GM18868 (cell line): ENCODE measurements at regions not wholly inside any gene's neighbourhood (a gene's known extent, or its start where the extent isn't known, plus 50 kb on each side); places are given as distances from the start of the nearest gene placed in this dataset.
"Not testable (repeated sequence)": the region's sequence is repeated elsewhere in the genome, so short reads cannot be mapped to it uniquely, and the experiment has no call there.

ENCODE experiments used
- ATAC-seq: cut with Tn5 transposase; IDR thresholded peaks from one replicate; pipeline ENCODE4 v1.9.1; 2021; ENCODE audit warnings: mild to moderate bottlenecking, moderate library complexity; ENCODE audit not compliant: unreplicated experiment

DNA sequence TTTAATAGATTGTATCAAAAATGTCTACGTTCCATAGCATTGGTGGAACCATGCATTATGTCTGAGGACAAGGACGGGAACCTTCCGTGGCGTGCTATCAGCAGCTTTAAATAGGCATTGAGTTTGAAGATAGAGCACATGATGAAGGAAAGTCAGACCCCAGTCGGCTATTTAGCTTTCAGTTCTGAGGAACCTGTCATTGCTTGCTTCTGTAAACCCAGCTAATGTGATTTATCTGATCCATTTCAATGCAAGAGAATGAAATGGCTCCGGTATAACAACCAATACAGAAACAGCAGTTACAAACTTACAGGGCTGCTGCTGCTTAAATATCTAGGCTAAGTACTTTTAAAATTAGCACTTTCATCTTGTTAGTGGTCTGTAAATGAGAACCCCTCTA lies 503.3 kb downstream of the RNF144A start:
- ATAC-seq: no peak

DNA sequence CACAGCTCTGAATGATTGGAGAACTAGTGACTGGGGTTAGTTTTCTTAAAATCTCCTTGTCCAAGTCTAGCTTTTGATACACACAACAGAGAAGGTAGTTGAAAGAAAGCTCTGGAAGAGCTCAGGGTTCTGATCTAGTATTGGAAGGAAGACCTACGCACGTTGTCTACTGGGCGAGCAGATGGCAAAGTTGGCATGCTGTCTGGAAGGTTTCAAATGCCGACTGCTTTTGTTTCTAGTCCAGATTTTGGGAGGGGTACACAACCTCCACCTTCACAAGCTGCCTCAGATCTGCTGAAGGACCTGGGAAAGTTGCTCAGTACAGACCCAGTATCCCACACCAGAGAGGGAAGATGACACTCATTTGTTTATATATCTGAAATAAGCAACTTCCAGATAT lies 507.3 kb downstream of the RNF144A start:
- ATAC-seq: no peak

DNA sequence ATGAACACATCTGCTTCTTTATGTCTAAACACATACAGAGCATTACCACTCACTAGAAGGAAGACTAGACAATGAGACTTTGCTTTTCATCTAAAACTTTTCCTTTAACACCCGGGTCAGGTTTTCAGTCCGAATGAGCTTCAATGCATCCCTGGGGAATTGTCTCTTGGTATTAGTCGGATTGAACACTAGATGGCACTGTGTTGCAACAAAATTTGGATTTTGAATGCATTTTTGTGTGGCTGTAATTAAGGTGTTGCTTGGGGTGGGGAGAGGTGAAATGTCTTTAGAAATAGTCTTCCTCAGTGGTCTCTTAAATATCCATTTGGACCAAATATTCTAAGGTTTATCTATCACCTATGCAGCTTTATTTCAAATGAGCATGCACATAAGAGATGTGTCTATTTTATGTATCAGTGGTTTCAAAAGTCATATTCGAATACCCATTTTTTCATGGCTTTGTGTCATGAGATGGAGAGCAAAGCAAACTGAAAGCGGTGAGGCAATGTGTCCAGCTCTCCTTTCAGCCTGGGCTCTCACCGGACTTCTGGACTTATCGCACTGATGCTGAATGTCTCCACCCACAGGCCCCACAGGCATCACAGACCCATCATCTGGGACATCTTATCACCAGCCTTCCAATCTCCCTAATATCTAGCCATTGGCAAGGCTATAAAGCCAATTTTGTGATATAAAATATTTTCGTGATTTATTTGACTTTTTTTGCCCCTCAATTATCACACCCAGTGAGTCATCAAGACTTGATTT lies 510.3 kb downstream of the RNF144A start:
- ATAC-seq: peak; percentile 51

DNA sequence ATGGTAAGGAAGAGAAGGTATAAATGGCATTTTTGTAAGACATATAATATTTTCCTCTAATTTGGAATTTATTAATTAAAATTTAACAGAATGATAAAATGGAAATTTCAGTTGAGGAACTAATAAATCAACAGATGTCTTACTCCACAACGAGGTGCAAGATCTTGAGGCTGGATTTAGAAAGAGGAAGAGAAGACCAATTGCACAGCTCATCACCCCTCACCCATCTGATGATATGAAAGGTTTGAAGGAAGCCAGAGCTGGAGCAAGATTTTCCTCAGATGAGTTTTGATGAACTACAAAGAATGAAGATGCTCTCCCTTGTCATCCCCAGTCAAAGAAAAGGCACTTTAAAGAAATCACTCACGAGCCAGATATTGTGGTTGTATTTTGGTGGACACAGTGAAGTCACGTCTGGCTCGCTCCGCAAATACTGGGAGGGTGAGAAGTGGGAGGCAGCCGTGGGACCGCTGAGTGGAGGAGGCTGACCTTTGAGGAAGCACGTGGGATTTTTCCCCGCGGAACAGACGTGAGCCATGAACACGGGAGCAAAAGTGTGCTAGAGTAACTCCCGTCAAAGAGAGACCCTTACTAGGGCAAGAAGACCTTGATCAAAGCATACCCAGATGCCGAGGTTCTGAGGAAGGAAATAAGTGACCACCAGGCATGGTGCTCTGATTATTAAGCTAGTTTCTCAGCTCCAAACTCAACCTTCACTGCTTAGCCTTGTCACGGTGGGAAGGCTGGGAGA lies 511.4 kb downstream of the RNF144A start:
- no peak for ATAC-seq

DNA sequence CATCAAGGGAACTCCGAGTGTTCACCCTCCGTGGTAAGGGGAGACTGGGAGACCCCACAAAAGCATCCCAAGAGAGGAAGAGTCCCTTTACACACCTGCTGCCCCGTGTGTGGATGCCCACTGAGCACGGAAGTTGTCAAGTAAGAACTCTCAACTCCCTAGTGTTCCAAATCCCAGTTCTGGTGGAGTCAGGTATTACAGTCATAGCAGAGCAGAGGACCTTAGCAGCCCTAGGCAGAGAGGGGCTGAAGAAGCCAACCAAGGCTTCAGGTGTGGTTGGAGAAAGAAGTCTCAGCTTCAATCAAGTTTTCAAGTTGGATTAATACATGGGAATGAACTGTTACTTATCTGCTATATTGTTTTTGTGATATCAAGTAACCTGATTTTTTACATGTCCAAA lies 512.5 kb downstream of the RNF144A start:
- ATAC-seq: no peak

DNA sequence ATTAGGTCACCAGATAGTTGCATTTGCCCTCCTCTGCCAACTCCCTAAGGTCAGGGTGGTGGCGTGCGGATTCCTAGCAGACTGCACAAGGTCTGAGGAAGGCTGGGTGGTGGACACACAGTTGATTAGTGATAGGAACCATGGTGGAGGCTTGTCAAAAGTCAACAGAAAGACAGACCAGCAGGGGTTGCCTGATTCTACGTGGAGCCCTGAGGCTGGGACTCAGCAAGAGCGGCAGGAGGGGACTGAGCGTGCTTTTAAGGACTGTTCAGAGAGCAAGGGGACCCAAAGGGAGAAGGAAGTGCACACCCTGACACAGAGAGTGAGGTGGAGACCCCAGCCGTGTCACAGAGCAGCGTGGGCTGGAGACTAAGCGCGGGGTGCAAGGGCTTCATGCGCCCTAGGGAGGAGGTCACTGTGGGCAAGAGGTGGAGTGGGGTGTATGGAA lies 513.2 kb downstream of the RNF144A start:
- ATAC-seq: no peak

DNA sequence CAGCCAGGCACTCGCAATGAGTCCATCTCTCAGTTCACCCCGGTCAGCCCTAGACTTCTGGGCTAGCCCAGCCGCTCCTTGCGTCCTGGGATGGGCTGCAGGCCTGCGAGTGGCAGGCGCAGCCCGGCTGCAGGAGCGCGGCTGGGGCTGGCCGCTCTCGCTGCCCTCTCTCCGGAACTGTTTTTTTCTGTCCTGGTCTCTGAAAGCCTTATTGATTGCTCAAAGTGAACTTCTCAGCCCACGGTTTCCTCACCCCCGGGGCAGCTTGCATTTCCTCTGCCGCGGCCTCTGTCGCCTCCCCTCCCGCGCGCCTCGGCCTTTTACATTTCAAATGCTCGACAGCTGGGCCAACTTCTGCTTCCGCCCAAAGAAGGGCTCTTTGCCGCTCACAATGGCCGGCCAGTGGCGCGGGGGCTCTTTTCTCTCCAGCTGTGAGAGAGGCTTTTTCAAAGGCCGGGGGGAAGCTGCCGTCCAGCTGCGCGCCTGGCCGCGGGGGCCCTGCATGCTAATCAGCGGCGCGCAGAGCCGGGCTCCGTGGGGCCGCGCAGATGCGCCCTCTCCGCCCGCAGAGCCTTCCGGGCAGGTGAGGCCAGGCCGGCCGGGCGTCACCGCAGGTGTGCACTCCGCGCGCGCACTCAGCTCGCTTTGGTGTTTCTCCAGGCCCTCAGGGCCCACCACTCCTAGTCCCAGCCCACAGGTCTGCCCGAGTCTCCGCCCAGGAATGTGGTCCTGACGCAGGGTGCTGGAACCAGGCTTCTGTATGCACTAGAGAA lies 513.8 kb downstream of the RNF144A start:
- no peak for ATAC-seq

DNA sequence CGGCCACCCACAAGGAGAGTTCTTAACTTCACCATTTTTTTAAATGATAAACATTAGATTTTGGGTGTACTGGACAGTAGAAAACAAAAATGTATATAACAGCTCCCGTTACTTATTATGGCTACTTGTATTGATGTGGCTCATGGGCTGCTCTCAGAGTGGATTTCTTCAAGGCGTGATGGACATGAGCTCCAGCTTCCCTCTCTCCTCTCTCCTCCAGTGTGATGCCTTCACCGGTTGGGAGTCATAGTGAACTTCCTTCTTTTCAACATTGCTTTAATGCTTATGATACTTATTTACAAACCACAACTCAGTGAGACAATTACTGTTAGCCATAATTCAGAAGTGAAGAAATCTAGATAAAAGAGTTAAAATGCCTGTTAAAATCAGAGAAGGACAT lies 515.2 kb downstream of the RNF144A start:
- no peak for ATAC-seq

DNA sequence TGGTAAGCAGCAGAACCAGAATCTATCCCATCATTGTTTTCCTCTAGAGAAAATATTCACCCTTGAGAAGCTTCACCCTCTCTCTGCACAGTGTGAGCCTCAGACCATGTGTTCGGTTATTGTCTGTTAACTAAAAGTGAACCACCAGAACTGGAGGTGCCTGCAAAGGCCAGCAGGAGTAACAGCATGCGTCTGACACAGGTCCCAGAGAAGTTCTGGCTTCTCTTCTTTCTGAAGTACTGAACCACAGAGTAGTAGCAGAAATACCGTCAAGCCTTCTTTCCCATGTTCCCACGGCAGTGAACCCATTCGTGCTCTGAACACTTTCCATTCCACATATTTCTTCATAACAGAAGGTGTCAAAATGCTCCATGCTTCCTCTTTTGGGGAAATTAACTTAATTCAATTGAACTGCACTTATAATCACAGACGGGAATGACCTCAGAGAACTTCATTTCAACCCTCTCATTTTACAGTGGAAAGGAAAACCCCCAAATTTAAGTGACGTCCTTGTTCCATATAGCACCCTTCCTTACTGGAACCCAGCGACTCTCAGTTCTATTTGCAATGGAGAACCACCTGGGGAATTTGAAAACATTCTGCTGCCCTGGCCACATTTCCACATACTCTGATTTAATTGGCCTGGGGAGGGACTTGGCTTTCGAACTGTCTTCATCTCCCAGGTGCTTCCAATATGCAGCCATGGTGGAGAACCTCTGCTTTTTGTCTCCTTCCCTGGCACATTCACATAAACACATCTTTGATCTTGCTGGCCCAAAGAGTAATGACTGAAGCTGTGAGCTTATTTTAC lies 519.1 kb downstream of the RNF144A start:
- no peak for ATAC-seq

DNA sequence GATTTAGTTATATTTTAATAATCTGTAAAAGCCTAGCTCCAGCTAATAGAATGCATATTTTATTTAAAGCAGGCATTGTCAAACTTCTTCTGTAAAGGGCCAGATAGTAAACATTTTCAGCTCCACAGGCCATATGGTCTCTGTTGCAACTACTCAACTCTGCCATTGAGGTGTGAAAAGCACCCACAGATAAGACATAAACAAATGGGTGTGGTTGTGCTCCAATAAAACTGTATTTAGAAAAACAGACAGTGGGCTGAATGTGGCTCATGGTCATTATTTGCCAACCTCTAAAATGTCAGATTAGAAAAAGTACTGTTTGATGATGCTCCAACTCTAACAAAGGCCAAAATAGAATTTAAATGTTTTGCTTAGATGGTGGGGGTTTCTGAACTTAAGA lies 519.9 kb downstream of the RNF144A start:
- ATAC-seq: no peak

DNA sequence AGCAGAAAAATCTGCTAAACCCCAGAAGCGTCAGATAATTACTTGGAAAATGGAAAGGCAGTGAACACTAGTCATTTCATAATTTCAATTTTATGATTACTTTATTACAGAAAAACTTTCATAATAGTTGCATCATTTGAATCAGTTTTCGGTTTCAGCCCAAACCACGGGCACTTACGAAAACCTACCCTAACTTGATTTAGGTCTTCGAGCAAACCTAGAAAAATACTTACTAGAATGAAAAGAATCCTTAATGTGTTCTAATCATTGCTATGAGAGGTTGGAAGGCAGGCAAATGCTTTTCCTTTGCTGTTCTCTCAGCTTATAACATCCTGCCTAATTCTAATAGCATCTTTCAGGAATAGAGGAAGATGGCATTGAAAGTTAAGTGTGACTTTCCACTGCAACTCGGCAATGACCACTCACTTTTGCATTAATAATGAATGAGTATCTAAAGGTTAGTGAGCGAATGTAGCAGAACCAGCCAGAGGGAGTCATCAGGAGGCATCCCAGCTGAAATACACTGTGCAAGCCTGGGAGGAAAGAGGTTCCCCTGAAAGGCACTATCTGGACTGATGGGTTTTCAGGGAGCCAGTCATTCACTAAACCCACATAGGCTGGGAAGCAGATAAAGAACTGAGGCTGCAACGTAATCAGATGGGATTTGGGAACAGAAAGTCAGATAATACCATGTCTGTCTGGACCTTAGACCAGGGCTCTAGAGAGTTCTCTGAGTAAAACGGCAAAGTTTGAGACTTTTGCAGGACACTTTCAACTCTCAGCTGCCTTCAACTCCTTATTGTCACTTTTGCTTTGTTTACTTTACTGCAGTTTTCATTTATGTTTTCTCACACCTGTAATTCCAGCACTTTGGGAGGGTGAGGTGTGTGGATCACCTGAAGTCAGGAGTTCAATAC lies 520.8 kb downstream of the RNF144A start:
- no peak for ATAC-seq

DNA sequence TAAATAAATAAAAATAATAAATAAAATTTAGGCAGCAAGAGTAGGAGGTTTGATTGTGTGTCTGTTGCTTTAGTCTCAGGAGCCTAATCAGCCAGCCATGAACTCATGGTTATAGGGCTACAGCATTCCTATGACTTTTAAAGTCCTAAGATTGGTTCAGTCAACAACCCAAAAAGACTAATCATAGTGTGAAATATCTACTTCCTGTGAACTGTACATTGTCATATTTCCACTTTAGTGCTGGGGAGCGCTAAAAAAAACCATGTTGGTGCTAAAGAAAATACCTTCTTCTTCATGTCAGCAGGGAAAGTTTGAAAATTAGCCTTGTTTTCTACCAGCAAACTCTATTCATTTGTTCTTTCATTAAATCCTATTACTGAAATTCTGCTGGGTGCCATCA lies 521.6 kb downstream of the RNF144A start:
- ATAC-seq: no peak

DNA sequence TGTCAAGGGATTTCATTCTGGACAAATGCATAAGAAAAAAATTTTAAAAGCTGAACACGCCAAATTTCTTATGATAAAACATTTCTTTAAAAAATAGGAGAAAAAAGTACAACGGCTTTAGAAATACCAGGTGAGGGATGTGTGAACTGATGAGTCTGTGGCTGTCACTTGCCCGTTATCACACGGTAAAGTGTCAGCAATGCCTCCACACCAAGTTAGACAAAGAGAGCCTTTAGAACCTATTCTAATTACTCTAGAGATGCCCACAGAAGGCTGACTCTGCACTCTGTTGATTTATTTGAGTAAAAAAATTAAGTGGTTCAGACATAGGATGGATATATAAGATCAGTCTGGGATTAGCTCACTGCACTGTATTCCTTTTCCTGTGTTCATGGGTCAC lies 523.8 kb downstream of the RNF144A start:
- ATAC-seq: no peak

DNA sequence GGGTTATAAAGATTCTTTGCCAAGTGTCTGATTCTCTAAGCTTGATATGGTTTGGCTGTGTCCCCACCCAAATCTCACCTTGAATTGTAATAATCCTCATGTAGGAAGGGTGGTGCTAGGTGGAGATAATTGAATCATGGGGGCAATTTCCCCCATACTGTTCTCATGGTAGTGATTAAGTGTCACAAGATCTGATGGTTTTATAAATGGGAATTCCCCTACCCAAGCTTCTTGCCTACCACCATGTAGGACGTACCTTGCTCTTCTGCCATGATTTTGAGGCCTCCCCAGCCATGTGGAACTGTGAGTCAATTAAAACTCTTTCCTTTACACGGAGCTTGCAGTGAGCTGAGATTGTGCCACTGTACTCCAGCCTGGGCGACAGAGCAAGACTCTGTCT lies 524.6 kb downstream of the RNF144A start:
- not testable (repeated sequence) for ATAC-seq

DNA sequence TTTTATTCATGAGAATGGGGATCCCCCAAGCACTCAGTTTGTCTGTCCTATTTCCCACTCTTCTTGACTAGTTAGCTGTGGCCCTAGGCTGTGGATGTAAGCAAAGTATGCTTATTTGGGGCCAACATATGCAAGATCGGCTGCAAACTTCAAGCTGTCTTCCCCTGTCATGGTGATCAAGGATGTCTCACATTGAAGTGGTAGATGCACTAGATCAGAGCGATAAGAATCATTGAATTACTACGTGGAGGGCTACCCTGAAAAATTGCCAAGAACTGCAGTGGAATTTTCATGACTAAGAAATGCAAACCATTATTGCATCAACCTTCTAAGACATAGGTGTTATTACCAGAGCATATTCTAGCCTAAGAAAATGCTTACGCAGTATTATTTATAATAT lies 527.4 kb downstream of the RNF144A start:
- no peak for ATAC-seq

DNA sequence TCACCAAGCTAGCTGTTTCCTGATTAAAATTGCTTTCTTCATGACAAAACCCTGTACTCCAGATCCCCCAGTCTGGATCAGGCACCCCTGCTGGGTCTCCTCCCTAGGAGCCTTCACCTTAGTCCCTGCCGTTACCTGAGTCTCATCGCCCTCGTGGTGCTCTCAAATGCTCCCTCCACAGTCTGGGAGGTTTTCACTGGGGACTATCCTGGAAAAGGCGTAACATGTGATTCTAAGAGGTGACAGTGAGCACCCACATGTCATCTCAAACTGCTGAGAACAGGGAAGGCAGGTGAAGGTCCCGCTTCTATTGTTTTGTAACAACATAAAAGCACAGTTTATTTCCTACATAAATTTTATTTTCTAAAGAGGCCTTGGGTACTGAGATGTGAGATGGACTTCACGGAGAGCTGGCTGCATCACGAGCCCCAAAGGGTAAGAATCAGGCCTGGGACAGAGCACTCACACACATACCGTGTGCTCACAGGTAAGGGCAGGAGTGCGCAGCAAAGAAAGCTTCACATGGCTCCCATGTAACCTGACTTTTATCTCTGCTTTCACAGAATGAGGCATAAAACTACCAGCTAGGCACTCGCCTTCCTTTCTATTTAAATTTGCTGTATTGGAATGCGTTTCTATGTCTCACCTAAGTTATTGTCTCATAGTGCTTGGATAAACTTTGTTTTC lies 531.5 kb downstream of the RNF144A start:
- ATAC-seq: no peak

DNA sequence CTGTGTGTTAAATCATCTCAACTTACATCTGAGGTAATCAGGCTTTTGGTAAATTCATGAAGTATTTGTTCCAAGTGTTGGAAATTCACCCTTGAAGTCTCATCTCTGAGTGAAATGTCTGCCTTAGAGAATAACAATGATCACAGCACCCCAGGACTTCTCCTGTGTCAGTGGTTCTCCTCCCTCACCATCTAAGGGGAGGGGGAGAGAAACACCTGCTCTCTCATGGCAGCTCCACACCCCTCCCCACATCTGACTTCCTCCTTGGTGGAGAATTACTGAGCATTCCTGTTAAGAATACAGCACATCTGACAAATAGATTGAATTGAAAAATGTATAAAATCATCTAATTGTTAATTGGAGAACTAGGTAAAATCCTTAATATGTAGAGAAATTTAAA lies 532.1 kb downstream of the RNF144A start:
- no peak for ATAC-seq

DNA sequence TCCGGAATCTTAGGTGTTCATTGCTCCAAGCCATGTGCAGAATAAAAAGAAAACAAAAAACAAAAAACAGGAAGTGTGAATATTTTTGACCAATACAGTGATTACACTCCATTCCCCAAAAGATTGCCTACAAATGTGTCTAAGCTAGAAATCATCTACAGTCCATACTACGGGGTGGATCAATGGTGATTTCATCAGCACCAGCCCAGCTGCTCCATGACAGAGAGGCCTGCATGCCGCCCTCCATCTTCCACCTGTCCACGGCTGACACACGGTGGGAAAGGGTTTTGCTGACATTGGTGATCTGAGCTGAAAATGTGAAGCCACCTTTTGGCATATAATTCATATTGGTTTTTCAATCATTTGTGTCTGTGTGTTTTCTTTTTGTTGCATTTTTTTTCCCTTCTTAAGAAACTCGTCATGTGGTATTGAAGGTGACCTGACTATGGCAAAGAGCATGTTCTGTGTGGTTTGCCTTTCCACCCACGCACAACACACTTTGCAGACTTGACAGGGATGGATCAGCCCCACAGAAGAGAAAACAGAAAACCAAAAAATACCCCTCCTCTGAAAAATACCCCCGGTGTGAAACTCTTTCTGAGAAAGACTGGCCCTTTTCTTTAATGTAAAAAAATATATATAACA lies 533.1 kb downstream of the RNF144A start:
- no peak for ATAC-seq

DNA sequence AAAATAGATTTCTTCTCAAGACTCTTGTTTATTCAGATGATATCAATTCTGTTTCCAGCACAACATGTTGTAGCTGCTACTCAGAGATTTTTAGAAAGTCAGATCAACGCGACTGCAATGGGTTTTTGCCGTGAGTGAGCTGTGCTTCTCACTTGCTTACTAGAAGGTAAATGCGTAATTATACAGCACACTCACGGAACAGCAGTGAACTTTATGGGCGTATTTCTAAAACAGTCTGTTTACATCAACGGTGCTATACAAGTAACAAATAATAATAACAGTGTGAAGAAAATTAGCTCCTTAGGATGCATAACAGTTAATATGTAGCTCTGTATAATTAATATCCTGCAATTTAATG lies 533.6 kb downstream of the RNF144A start:
- no peak for ATAC-seq
